Endometrium (tissue), 2 donors: ENCODE measurements at regions not wholly inside any gene's neighbourhood (a gene's known extent, or its start where the extent isn't known, plus 50 kb on each side); places are given as distances from the start of the nearest gene placed in this dataset.

Experiments
- FAIRE-seq: peaks from 2 replicates; lab custom pipeline; 2012; peaks lifted over from hg19 to GRCh38; lab: Jason Lieb, UNC
- donor health status: control.
- donor health status: control.

DNA sequence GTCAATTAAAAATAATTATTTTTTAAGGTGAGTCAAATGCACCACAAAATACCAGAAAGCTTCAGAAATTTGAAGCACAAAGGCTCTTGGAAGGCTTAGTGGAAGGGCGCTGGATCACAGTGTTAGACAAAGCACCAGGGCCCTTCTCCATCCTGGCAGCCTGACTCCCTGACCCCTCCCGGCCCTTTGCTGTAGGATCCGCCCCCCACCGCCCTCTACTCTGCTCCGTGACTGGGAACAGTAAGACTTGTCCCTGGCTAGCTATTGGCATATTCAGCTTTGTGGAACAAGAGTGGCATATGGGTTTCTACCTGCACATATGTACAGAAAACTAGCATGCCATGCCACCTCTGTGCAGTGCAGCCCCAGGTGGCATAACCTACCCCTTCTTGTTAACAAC is 222.1 kb downstream of the SYK start:
- no peak for FAIRE-seq

DNA sequence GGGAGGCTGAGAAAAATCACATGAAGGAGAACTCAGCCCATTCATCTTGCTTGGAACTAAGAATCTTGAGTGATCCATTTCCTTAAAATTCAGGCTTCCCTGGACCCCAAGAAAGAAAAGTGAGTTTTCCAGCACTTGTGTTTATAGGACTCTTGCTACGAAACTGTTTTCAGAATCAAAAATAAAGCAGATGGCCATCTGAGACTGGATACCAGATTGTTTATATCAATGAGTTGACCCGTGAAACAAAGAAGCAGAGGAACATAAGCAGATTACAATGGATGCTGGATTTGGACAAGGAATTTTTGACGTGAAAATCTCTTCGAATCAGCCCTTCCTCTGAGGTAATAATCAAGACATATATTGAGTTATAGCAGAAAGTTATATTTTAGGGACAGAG is 223.2 kb downstream of the SYK start:
- no peak for FAIRE-seq

DNA sequence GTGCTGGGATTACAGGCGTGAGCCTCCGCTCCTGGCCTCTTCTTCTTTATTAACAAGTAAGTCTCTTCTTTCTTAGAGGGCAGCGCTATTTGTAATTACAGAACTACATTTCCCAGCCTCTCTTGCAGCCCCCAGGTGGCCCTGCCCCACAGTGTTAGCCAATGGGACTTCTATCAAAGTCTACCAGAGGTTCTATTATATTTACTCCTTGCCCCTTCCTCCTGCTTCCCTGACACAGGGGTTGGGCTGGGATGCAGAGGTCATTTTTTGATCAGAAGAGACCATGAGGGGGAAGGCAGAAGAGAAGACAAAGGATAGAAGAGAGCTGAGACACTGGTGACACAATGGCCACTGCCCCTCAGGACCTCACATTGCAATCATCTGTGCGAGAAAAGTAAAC is 224.2 kb downstream of the SYK start:
- no peak for FAIRE-seq

GRCh38 chr9:91026266-91026665 is 224.6 kb downstream of the SYK start:
- no peak for FAIRE-seq

DNA sequence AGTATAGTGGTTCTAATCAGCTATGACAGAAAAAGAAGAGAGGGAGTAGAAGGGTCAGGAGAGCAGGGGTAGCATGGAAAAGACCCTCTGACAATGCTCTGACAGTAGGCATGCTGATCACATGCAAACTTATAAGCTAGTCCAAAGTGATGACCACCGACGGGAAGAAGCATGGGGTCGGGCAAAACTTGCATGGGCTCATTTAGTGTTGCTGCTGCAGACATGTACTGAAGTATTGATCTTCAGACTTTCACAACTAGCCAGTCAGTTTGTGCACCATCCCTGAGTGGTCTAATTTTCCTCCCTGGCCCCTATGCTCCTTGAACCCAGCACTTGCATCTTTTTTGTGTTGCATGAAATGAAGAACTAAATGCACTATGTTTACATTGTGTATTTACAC is 225.4 kb downstream of the SYK start:
- FAIRE-seq = no peak

- FAIRE-seq = no peak
These were observed 226.7 kb downstream of the SYK start for GRCh38 chr9:91028166-91028827.

DNA sequence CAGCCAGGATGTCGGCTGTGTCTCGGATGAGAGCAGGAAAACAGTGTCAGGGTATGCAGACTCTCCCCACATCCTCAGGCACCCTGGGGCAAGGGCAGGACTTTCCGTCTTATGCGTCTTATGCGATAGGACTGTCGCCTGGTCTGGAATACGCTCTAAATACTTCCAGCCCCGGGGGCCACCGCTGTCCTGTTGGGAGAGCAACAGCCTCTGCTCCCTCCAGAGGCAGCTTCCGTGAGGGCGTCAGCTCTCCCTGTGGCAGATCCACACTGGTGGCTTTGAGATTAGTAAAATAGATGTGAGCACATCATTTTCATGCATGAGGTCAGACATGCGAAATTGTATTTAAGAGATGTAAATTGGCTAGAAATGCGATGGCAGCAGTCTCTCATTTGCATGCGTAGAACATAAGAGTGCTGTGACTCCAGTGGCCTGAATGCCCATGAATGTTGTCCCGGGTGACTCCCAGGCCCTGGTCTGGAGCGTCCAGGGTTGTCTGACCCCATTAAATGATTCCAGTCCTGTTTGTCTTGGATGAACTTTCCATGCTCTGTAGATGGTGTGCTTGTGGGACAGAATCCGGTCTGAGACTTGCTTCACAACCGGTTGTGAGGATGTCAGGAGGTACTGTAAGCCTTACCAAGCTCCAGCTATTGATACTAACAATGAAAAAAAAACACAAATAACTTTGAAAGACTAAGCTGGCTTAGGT is 228.2 kb downstream of the SYK start:
- no peak for FAIRE-seq

- FAIRE-seq = no peak
These were observed 230.5 kb downstream of the SYK start for GRCh38 chr9:91032121-91032531.

- no peak for FAIRE-seq
These were observed 231.7 kb downstream of the SYK start for GRCh38 chr9:91033270-91033669.

DNA sequence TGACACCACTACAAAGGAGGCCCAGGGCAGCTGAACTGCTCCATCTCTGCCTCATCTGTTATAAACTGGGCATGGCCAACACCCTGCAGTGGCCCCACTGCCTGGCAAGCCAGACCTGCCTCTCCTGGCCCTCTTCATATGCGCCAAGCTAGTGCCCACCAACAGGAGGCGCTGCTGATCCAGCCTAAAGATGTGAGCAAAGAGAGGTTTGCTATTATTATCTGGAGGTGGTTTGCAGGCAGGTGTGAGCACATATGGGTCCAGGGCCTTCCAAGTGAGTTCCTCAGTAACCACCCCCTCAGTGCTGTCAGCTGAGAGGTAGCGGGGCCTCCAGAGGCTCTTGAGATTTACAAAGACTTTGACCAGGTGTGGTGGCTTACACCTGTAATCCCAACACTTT is 232.2 kb downstream of the SYK start:
- FAIRE-seq = no peak

GRCh38 chr9:91034521-91034920 is 232.9 kb downstream of the SYK start:
- FAIRE-seq = no peak

DNA sequence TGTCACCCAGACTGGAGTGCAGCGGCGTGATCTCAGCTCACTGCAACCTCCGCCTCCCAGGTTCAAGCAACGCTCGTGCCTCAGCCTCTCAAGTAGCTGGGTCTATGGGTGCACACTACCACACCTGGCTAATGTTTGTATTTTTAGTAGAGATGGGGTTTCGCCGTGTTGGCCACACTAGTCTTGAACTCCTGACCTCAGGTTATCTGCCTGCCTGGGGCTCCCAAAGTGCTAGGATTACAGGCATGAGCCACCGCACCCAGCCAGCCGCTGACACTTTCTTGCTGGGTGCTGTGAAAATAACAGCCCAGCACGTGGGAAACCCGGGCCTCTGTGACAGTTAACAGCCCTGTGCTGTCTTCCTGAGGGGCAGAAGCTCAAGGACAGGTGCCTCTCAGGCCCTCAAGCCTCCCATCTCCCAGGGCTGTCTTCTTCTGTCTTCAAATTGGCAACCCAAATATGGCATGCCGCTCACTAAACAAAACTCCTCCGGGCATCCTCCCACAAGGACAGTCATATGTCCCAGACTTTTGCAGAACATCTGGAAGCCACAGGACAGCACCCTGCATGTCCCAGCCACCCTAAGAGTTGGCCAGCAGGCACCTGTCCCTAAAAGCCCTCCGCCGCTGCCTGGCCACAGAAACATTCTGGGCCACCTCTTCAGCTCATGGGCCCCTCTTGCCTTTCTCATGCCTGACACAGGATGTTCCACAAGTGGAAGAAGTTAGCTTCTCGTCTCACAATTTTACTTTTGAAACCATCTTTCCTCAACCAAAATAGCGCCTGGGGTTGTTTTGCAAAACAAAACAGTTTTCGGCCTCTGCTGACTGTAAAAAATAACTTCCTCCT is 233.6 kb downstream of the SYK start:
- FAIRE-seq = no peak

- no peak for FAIRE-seq
These were observed 234.2 kb downstream of the SYK start for GRCh38 chr9:91035825-91036208.

DNA sequence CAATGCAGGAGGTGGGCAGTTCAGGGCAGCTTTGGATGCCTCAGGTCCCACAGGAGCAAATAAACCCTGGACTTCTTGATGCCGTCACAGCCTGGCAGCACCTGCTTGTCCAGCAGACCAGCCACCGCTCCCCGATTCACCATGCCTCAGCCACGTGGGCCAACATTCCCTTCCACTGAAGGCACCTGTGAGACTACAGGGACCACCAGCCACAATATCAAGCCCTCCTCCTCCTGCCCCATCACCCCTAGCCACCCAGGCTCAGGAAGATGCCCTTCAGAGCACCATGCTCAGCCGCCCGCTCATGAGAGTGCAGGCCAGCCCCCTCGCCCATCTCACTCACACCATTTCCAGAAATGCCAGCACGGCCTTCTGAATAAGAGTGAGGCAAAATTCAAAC is 234.7 kb downstream of the SYK start:
- FAIRE-seq = no peak

- FAIRE-seq = no peak
These were observed 235.3 kb downstream of the SYK start for GRCh38 chr9:91036826-91037510.

GRCh38 chr9:91037511-91038482 is 236.2 kb downstream of the SYK start:
- no peak for FAIRE-seq

DNA sequence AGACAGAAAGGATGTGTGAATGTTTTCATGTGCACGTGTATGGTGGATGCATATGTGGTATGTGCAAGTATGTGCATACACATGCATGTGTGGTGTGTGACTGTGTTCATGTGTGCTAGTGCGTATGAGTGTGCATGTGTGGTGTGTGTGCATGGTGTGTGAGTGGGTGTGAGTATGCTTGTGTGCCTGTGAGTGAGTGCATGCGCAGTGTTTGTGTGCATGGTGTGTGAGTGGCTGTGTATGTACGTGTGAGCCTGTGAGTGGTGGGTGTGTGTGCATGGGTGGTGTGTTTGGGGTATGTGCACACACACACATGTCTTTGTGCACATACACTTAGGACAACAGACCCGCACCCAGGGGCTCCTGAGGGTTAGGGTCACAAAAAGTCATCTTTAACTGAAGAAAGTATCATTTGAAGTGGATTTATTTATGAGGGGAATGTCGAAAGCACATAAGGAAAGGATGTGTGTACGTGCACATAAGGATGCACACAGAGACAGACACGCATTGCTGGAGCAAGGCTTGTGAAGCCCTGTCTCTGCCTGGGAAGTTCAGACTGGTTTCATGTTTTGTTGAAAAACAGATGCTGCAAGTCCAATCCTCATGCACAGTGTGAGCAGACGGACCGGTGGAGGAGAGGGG is 237.0 kb downstream of the SYK start:
- no peak for FAIRE-seq

DNA sequence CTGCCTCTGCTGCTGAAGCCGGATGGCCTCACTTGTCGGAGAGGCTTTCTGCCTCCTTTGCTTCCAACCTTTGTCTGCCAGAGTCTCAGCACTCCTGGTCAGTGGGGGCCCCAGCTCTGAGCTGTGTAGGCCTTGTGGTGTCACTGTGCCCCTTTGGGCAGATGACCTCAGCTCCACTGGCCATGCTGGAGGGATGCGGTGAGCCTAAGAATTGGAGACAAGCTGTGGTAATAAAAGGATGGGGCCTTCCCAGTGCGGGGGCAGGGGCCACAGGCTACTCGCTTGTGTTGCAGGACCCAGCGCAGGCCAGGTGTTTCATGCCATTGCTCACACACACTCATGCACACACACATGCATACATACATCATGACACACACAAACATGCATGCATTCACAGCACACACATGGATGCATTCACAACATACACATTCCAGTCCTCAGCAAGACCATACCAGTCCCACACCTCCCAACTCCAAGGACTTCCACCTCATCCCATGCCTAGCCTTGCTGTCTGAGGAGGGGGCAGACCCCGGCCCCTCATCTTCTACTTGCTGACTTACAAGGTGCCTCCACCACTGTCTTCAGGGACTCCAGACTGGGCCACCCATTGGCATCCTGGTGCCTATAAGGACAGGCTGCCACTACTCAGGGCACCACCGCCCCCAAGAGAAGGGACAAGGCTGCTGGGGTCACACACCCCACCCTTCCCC is 237.7 kb downstream of the SYK start:
- no peak for FAIRE-seq

GRCh38 chr9:91039835-91040140 is 238.2 kb downstream of the SYK start:
- FAIRE-seq = no peak
